Mesenchymal stem cell (in vitro differentiated cells and primary cell): ENCODE measurements at regions not wholly inside any gene's neighbourhood (a gene's known extent, or its start where the extent isn't known, plus 50 kb on each side); places are given as distances from the start of the nearest gene placed in this dataset.

Experiments
- DNase-seq: peaks from one replicate; pipeline ENCODE4 v3.0.0-alpha.2; 2013
- H2AFZ ChIP-seq: one replicate; pipeline ENCODE4 v1.6.1; 2013; ENCODE audit warnings: low read depth, mild to moderate bottlenecking, control low read depth, inconsistent platforms, low read length, moderate library complexity
- H2AK5ac ChIP-seq: 2 replicates; pipeline ENCODE4 v1.6.1; 2013; ENCODE audit warnings: low read length, moderate library complexity, mild to moderate bottlenecking, inconsistent platforms; ENCODE audit not compliant: severe bottlenecking
- H2BK120ac ChIP-seq: one replicate; pipeline ENCODE4 v1.6.1; 2013; ENCODE audit warnings: low read depth, mild to moderate bottlenecking, inconsistent platforms, low read length, moderate library complexity
- H2BK12ac ChIP-seq, 2 experiments: one replicate each; pipeline ENCODE4 v1.6.1; 2013; ENCODE audit warnings: inconsistent platforms in 2 of 2, low read length in 2 of 2, mild to moderate bottlenecking in 2 of 2, moderate library complexity in 2 of 2, control low read depth in 1 of 2
- H2BK15ac ChIP-seq: one replicate; pipeline ENCODE4 v1.6.1; 2013; ENCODE audit warnings: mild to moderate bottlenecking, low read depth, inconsistent platforms; ENCODE audit not compliant: poor library complexity, severe bottlenecking
- H2BK5ac ChIP-seq: 2 replicates; pipeline ENCODE4 v1.6.1; 2013; ENCODE audit warnings: low read depth, mild to moderate bottlenecking, low read length, control low read depth, inconsistent platforms; ENCODE audit not compliant: poor library complexity, severe bottlenecking
- H3K14ac ChIP-seq, 2 experiments: one replicate each; pipeline ENCODE4 v1.6.1; 2013; ENCODE audit warnings: inconsistent platforms in 2 of 2, low read length in 2 of 2, control low read depth in 1 of 2, mild to moderate bottlenecking in 1 of 2, moderate library complexity in 1 of 2
- H3K18ac ChIP-seq, 2 experiments: one replicate each; pipeline ENCODE4 v1.6.1; 2013; ENCODE audit warnings: inconsistent platforms in 2 of 2, low read length in 2 of 2, control low read depth in 1 of 2, low read depth in 1 of 2, mild to moderate bottlenecking in 1 of 2
- H3K23ac ChIP-seq, 2 experiments: one replicate each; pipeline ENCODE4 v1.6.1; 2013; ENCODE audit warnings: inconsistent platforms in 2 of 2, low read length in 2 of 2, mild to moderate bottlenecking in 2 of 2, moderate library complexity in 2 of 2, control low read depth in 1 of 2
- H3K27ac ChIP-seq: 2 replicates; pipeline ENCODE4 v1.5.1; 2013; ENCODE audit warnings: mild to moderate bottlenecking, moderate library complexity, low read length, control low read depth, inconsistent platforms; ENCODE audit not compliant: poor library complexity, severe bottlenecking
- H3K27me3 ChIP-seq, 2 experiments: 2 replicates each; pipeline versions ENCODE4 v1.6.1 to v1.7.0; 2013; ENCODE audit warnings: low read length in 2 of 2, mild to moderate bottlenecking in 2 of 2, moderate library complexity in 2 of 2, control low read depth in 1 of 2, inconsistent platforms in 1 of 2; ENCODE audit not compliant: control insufficient read depth in 1 of 2, insufficient read depth in 1 of 2
- H3K36me3 ChIP-seq, 2 experiments: 2 replicates each; pipeline versions ENCODE4 v1.6.1 to v1.7.0; 2013; ENCODE audit warnings: low read length in 2 of 2, control low read depth in 1 of 2, inconsistent platforms in 1 of 2, low read depth in 1 of 2, mild to moderate bottlenecking in 1 of 2; ENCODE audit not compliant: insufficient read depth in 2 of 2, control insufficient read depth in 1 of 2
- H3K4ac ChIP-seq, 2 experiments: one replicate each; pipeline ENCODE4 v1.6.1; 2013; ENCODE audit warnings: inconsistent platforms in 2 of 2, low read length in 2 of 2, mild to moderate bottlenecking in 2 of 2, moderate library complexity in 2 of 2, control low read depth in 1 of 2, low read depth in 1 of 2
- H3K4me1 ChIP-seq: 2 replicates; pipeline ENCODE4 v1.6.1; 2013; ENCODE audit warnings: low read depth, low read length, control low read depth; ENCODE audit not compliant: control insufficient read depth, insufficient read depth
- H3K4me2 ChIP-seq: 2 replicates; pipeline ENCODE4 v1.6.1; 2013; ENCODE audit warnings: low read length, mild to moderate bottlenecking, inconsistent platforms; ENCODE audit not compliant: poor library complexity, severe bottlenecking
- H3K4me3 ChIP-seq, 2 experiments: 2 replicates each; pipeline versions ENCODE4 v1.5.1 to v1.7.0; 2013; ENCODE audit warnings: low read length in 2 of 2, mild to moderate bottlenecking in 2 of 2, control low read depth in 1 of 2, low read depth in 1 of 2; ENCODE audit not compliant: insufficient read depth in 1 of 2
- H3K79me1 ChIP-seq: replicated peaks from 2 replicates; pipeline ENCODE4 v1.6.1; 2013; ENCODE audit warnings: mild to moderate bottlenecking, control low read depth, low read length, inconsistent platforms; ENCODE audit not compliant: poor library complexity, severe bottlenecking
- H3K9ac ChIP-seq: 2 replicates; pipeline ENCODE4 v1.7.0; 2013; ENCODE audit warnings: mild to moderate bottlenecking, low read length, moderate library complexity
- H3K9me3 ChIP-seq: 2 replicates; pipeline ENCODE4 v1.7.0; 2013; ENCODE audit warnings: mild to moderate bottlenecking, low read length; ENCODE audit not compliant: control insufficient read depth
- H4K8ac ChIP-seq: one replicate; pipeline ENCODE4 v1.6.1; 2013; ENCODE audit warnings: inconsistent platforms, mild to moderate bottlenecking, low read length, moderate library complexity
- H4K91ac ChIP-seq: one replicate; pipeline ENCODE4 v1.6.1; 2013; ENCODE audit warnings: mild to moderate bottlenecking, low read length, inconsistent platforms
- WGBS: methylation state at CpG from one replicate; pipeline ENCODE4 v1.1.7; 2013; ENCODE audit warnings: mixed read lengths; 5-methylcytosine and 5-hydroxymethylcytosine counted together

GRCh38 chr13:64413529-64413928 lies 2816.6 kb downstream of the PCDH9 start:
- Histone ChIP-seq H2BK12ac (no peak overlapping the region), H4K91ac (no peak overlapping the region), H2AFZ (no peak overlapping the region)

GRCh38 chr13:64410276-64411053 lies 2819.7 kb downstream of the PCDH9 start:
- no peak overlapping the region for H3K18ac ChIP-seq
- no peak overlapping the region for H2BK120ac ChIP-seq
- no peak overlapping the region for H3K14ac ChIP-seq
- no peaks in the 10 kb centered on the region for H3K4me1 ChIP-seq
- no peaks in the 10 kb centered on the region for H3K9me3 ChIP-seq
- no peak for DNase-seq
- no peaks in the 10 kb centered on the region for H3K27me3 ChIP-seq
- H2AK5ac ChIP-seq = no peak overlapping the region
- no peak overlapping the region for H3K4me2 ChIP-seq
- no peak overlapping the region for H2BK5ac ChIP-seq
- no peaks in the 10 kb centered on the region for H3K79me1 ChIP-seq
- H4K91ac ChIP-seq = no peak overlapping the region
- no peak overlapping the region for H2BK12ac ChIP-seq
- no peak overlapping the region for H3K27ac ChIP-seq
- H3K23ac ChIP-seq = no peak overlapping the region
- H3K36me3 ChIP-seq = no peaks in the 10 kb centered on the region
- no peak overlapping the region for H2AFZ ChIP-seq
- H3K9ac ChIP-seq = no peak overlapping the region
- 94% methylated on average over 4 of the region's 5 CpGs for WGBS
- no peak overlapping the region for H4K8ac ChIP-seq
- H3K4ac ChIP-seq = no peak overlapping the region
- no peak overlapping the region for H2BK15ac ChIP-seq
- no peak overlapping the region for H3K4me3 ChIP-seq

More at GRCh38 chr13:64413529-64413928, 2816.6 kb downstream of the PCDH9 start:
- Histone ChIP-seq H3K18ac (no peak overlapping the region), H2BK120ac (no peak overlapping the region), H3K27ac (no peak overlapping the region), H3K27me3 (no peaks in the 10 kb centered on the region), H3K4me2 (no peak overlapping the region), H3K79me1 (no peaks in the 10 kb centered on the region), H2BK5ac (no peak overlapping the region), H3K36me3 (no peaks in the 10 kb centered on the region), H3K4ac (no peak overlapping the region), H3K4me1 (no peaks in the 10 kb centered on the region), H3K23ac (no peak overlapping the region), H2AK5ac (no peak overlapping the region), H3K4me3 (no peak overlapping the region), H3K9ac (no peak overlapping the region), H3K9me3 (no peaks in the 10 kb centered on the region), H2BK15ac (no peak overlapping the region), H3K14ac (no peak overlapping the region), H4K8ac (no peak overlapping the region)
- DNase-seq = no peak

GRCh38 chr13:64397701-64398100 lies 2832.4 kb downstream of the PCDH9 start:
- Histone ChIP-seq H3K4me1 (no peaks in the 10 kb centered on the region), H3K27me3 (no peaks in the 10 kb centered on the region), H2BK12ac (no peak overlapping the region), H2AFZ (no peak overlapping the region), H2BK5ac (no peak overlapping the region), H3K27ac (no peak overlapping the region), H3K14ac (no peak overlapping the region), H3K18ac (no peak overlapping the region), H3K23ac (no peak overlapping the region), H3K36me3 (no peaks in the 10 kb centered on the region), H3K4me2 (no peak overlapping the region), H3K4me3 (no peak overlapping the region), H2AK5ac (no peak overlapping the region), H3K79me1 (no peaks in the 10 kb centered on the region), H2BK15ac (no peak overlapping the region), H3K9ac (no peak overlapping the region), H3K9me3 (no peaks in the 10 kb centered on the region), H3K4ac (no peak overlapping the region), H2BK120ac (no peak overlapping the region), H4K8ac (no peak overlapping the region), H4K91ac (no peak overlapping the region)
- peak; percentile 14 for DNase-seq
- WGBS = 76% methylated on average over 2 of the region's 2 CpGs

GRCh38 chr13:64377606-64378005 lies 2852.5 kb downstream of the PCDH9 start:
- no peak overlapping the region for H3K9ac ChIP-seq
- no peak overlapping the region for H3K27ac ChIP-seq
- H3K79me1 ChIP-seq = no peaks in the 10 kb centered on the region
- H2BK120ac ChIP-seq = no peak overlapping the region
- H3K4ac ChIP-seq = no peak overlapping the region
- no peak overlapping the region for H2BK12ac ChIP-seq
- WGBS = no CpG with 5 or more reads among the region's 1 CpG
- no peaks in the 10 kb centered on the region for H3K36me3 ChIP-seq
- H3K23ac ChIP-seq = no peak overlapping the region
- H2BK5ac ChIP-seq = no peak overlapping the region
- no peak overlapping the region for H3K18ac ChIP-seq
- H2BK15ac ChIP-seq = no peak overlapping the region
- H3K9me3 ChIP-seq = no peaks in the 10 kb centered on the region
- no peak overlapping the region for H3K14ac ChIP-seq
- H4K91ac ChIP-seq = no peak overlapping the region
- no peak overlapping the region for H3K4me2 ChIP-seq
- DNase-seq = no peak
- H3K4me3 ChIP-seq = no peak overlapping the region
- no peak overlapping the region for H4K8ac ChIP-seq
- H2AK5ac ChIP-seq = no peak overlapping the region
- H2AFZ ChIP-seq = no peak overlapping the region
- H3K4me1 ChIP-seq = no peaks in the 10 kb centered on the region
- H3K27me3 ChIP-seq = no peaks in the 10 kb centered on the region
